A549 (cell line): ENCODE measurements at regions not wholly inside any gene's neighbourhood (a gene's known extent, or its start where the extent isn't known, plus 50 kb on each side); places are given as distances from the start of the nearest gene placed in this dataset.

Experiments
- CBX8 ChIP-seq: fragments of 200-600 bp; sonication (generic); IDR thresholded peaks from 2 replicates; pipeline ENCODE4 v1.6.1; 2016
- CHD2 ChIP-seq: fragments of 150-350 bp; IDR thresholded peaks from 2 replicates; pipeline ENCODE4 v1.6.1; 2014; ENCODE audit warnings: low read length; ENCODE audit not compliant: partially characterized antibody
- CTCF ChIP-seq: fragments of >200 bp; sonication (Bioruptor Twin); formaldehyde crosslinking; IDR thresholded peaks from 3 replicates; pipeline ENCODE4 v1.5.1; 2016
- ELK1 ChIP-seq: fragments of 150-350 bp; IDR thresholded peaks from 2 replicates; pipeline ENCODE4 v1.6.1; 2014; ENCODE audit warnings: low read depth, mild to moderate bottlenecking, low read length
- EP300 ChIP-seq, 2 experiments: fragments of >200 bp; sonication (Bioruptor Twin); formaldehyde crosslinking; IDR thresholded peaks; 2 replicates in 1 of 2; 3 replicates in 1 of 2; pipeline ENCODE4 v1.6.1; 2016 to 2017
- ESRRA ChIP-seq: fragments of 150-350 bp; IDR thresholded peaks from 2 replicates; pipeline ENCODE4 v1.6.1; 2014; ENCODE audit warnings: mild to moderate bottlenecking, low read length, borderline replicate concordance
- JUN ChIP-seq, 2 experiments: fragments of >200 bp; sonication (Bioruptor Twin); formaldehyde crosslinking; IDR thresholded peaks; 2 replicates in 1 of 2; 3 replicates in 1 of 2; pipeline ENCODE4 v1.6.1; 2016 to 2017
- KDM1A ChIP-seq: fragments of 200-600 bp; sonication (generic); IDR thresholded peaks from 2 replicates; pipeline ENCODE4 v1.6.1; 2016; ENCODE audit warnings: low read depth, mild to moderate bottlenecking
- MAX ChIP-seq: IDR thresholded peaks from 2 replicates; pipeline ENCODE4 v1.6.1; 2012
- POLR2A ChIP-seq: IDR thresholded peaks from 2 replicates; pipeline ENCODE4 v1.6.1; 2012; ENCODE audit warnings: mild to moderate bottlenecking, low read length
- RAD21 ChIP-seq, 2 experiments: fragments of >200 bp in 1 of 2; sonication (Bioruptor Twin) in 1 of 2; formaldehyde crosslinking in 1 of 2; IDR thresholded peaks in 1 of 2; conservative IDR thresholded peaks in 1 of 2; 2 replicates in 1 of 2; 3 replicates in 1 of 2; pipeline ENCODE4 v1.6.1; 2012 to 2018; ENCODE audit warnings: inconsistent platforms in 1 of 2
- REST ChIP-seq: fragments of 200-600 bp; sonication (generic); IDR thresholded peaks from 2 replicates; pipeline ENCODE4 v1.6.1; 2016; ENCODE audit warnings: antibody characterized with exemption, mild to moderate bottlenecking, moderate library complexity
- SREBF2 ChIP-seq: fragments of 450-650 bp; IDR thresholded peaks from 2 replicates; pipeline ENCODE4 v1.6.1; 2014; ENCODE audit warnings: mild to moderate bottlenecking, moderate library complexity
- USF2 ChIP-seq: fragments of 450-650 bp; IDR thresholded peaks from 2 replicates; pipeline ENCODE4 v1.6.1; 2014; ENCODE audit warnings: antibody characterized with exemption

GRCh38 chr1:96545935-96546656, 175.5 kb upstream of the PTBP2 start:
- TF ChIP-seq CTCF: no peak
- TF ChIP-seq REST: no peak
- TF ChIP-seq CHD2: no peak
- TF ChIP-seq POLR2A: no peak
- TF ChIP-seq ESRRA: no peak
- TF ChIP-seq JUN (IDR thresholded peaks at IDR 0.05): no peak
- TF ChIP-seq CBX8: no peak
- TF ChIP-seq USF2: no peak
- no peak for TF ChIP-seq MAX
- no peak for TF ChIP-seq RAD21 (conservative IDR thresholded peaks at IDR 0.05 in 1 of 2, IDR thresholded peaks at IDR 0.05 in 1 of 2)
- no peak for TF ChIP-seq SREBF2
- no peak for TF ChIP-seq KDM1A
- TF ChIP-seq ELK1: no peak
- no peak for TF ChIP-seq EP300 (IDR thresholded peaks at IDR 0.05)
